ENCODE measurements at regions not wholly inside any gene's neighbourhood (a gene's known extent, or its start where the extent isn't known, plus 50 kb on each side); places are given as distances from the start of the nearest gene placed in this dataset.
A peak's percentile ranks its signal among the peaks of the same experiment; 100 is the strongest.
"Not testable (repeated sequence)": the region's sequence is repeated elsewhere in the genome, so short reads cannot be mapped to it uniquely, and the experiment has no call there.

DNA sequence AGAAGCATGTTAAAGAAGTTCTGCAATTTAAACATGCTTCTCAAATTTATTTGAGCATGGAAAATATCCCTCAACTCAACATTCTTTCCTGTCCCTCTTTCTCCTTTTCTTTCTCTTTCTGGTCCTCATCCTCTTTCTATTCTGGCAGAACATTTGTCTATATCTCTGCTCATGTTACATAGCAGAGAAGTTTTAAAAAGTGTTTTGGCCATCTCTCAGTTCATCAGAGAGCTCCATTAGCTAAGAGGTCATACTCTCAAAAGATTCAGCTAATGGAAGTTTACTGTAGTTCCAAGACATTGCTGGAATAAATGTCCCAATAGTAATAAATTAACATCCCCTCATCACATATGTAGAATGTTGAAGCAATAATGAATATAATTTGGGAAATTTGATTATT, 53.5 kb downstream of the XCL2 start:
- Mint-ChIP-seq H3K4me3 (no peak overlapping the region), H3K27ac (no peak overlapping the region), H3K4me1 (peaks cover 22% of the 10 kb centered on the region), H3K27me3 (no peaks in the 10 kb centered on the region), H3K9me3 (peaks cover 7 to 11% of the 10 kb centered on the region in 2 donors)
- ATAC-seq (no peak), DNase-seq (no peak)

DNA sequence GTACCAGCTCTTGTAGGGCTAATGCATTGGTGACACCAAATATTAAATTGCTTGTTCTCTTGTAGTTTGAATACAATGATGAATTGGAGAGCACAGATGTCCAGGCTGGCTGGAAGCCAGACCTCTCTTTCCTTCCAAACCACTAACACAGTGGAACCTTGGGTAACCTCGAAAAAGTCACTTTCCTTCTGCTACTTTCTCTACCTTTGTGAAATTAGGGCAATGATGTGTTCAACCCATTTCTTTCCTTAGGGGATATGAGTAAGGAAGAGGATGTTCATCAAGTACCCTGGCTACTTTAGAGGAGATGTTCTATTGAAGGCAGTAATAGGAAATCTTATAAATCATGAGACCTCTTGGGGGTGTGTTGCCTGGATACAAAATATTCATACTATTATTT, 55.7 kb downstream of the XCL2 start:
- Mint-ChIP-seq H3K27ac (no peak overlapping the region), H3K9me3 (peaks cover 0 to 6% of the 10 kb centered on the region in 2 donors), H3K27me3 (no peaks in the 10 kb centered on the region), H3K4me1 (peaks cover 36% of the 10 kb centered on the region), H3K4me3 (no peak overlapping the region)
- ATAC-seq (no peak), DNase-seq (no peak)

DNA sequence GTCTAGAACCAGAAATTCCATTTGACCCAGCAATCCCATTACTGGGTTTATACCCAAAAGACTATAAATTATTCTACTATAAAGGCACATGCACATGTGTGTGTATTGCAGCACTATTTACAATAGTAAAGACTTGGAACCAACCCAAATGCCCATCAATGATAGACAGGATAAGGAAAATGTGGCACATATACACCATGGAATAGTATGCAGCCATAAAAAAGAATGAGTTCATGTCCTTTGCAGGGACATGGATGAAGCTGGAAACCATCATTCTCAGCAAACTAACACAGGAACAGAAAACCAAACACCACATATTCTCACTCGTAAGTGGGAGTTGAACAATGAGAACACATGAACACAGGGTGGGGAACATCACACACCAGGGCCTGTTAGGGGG, 57.0 kb downstream of the XCL2 start:
- not testable (repeated sequence) for DNase-seq, H3K9me3 Mint-ChIP-seq, ATAC-seq, H3K27ac Mint-ChIP-seq, H3K4me3 Mint-ChIP-seq, H3K27me3 Mint-ChIP-seq
- H3K4me1 Mint-ChIP-seq = peaks cover 36% of the 10 kb centered on the region

DNA sequence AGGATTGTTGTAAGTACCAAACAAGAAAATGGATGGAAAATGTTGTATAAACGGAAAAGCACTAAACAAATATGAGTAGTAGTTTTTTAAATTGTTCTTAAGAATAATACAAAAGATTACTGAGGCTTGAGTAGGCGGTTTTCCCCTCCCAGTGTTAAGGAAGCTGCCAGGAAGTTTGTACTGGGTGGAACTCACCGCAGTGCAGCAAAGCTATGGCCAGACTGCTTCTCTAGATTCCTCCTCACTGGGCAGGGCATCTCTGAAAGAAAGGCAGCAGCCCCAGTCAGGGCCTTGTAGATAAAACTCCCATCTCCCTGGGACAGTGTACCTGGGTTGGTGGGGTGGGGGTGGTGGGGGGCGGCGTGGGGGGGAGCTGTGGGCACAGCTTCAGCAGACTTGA, 58.7 kb downstream of the XCL2 start:
- H3K9me3 Mint-ChIP-seq = peaks cover 0 to 6% of the 10 kb centered on the region in 2 donors
- DNase-seq = no peak
- no peak for ATAC-seq

DNA sequence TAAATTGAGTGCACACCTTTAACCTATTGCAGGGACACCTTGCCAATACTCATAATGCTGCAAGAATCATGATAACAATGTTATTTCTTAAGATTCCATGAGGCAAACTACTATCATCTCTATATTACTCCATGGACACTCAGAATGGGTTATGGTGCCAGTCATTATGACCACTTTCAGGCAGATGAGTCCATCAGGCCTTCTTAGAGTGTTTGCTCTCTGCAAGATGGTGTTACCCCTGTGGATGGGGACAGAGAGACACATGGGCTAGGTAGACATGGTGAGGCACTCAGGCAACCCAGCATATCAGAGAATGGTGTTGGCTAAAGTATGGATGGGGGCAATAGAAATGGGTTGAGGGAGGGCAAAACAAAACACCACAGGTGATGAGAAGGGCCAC, 59.7 kb downstream of the XCL2 start:
- ATAC-seq (peak; percentile 66), DNase-seq (no peak)
- Mint-ChIP-seq H3K27ac (no peak overlapping the region), H3K27me3 (no peaks in the 10 kb centered on the region), H3K4me3 (no peak overlapping the region), H3K9me3 (peaks cover 0 to 6% of the 10 kb centered on the region in 2 donors), H3K4me1 (peaks cover 48% of the 10 kb centered on the region)

More for the DNA sequence above, 58.7 kb downstream of the XCL2 start:
- H3K4me3 Mint-ChIP-seq = peak overlapping the region in 1 of 2 donors; percentile 31
- H3K27me3 Mint-ChIP-seq = no peaks in the 10 kb centered on the region
- peak overlapping the region in 1 of 2 donors; percentile 70 for H3K27ac Mint-ChIP-seq
- peaks cover 48% of the 10 kb centered on the region for H3K4me1 Mint-ChIP-seq

DNA sequence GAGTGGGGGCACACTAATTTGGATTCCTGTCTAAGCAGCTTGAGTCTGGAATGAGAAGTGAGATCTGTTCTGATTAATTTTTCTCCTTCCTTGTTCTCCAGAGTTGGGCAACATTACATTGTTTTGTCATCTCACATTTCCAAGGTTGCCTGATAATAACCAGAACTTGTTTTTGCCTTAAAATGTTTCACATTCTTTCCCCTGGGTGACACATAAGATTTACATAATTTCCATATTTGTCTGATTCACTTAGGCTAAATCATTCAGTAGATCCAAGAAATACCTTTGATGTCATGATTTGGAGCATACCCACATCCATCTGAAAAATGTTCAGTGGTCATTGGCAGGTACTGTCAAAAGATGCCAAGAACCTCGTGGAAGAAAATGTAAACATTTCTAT, 60.3 kb downstream of the XCL2 start:
- ATAC-seq (peak; percentile 46), DNase-seq (no peak)
- H3K27ac Mint-ChIP-seq = no peak overlapping the region
- H3K27me3 Mint-ChIP-seq = no peaks in the 10 kb centered on the region
- H3K9me3 Mint-ChIP-seq = peaks cover 0 to 6% of the 10 kb centered on the region in 2 donors
- no peak overlapping the region for H3K4me3 Mint-ChIP-seq
- H3K4me1 Mint-ChIP-seq = peaks cover 50% of the 10 kb centered on the region

DNA sequence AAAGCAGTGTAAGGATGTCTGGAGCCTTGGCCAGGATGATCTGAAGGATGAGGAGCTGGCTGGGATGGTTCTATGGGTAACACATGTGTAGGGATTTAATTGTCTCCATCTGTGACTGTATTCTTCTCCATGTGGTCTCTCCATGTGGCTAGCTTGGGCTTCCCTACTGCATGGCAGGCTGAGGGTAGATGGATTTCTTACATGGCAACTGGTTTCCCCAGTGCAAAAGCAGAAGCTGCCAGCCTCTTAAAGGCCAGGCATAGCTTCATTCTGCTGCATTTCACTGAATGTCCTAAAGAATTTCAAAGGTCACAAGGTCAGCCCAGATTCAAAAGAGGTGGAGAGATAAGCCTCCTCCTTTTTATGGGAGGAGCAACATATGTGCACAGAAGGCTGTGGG, 61.7 kb downstream of the XCL2 start:
- H3K9me3 Mint-ChIP-seq = peaks cover 0 to 6% of the 10 kb centered on the region in 2 donors
- H3K4me3 Mint-ChIP-seq = no peak overlapping the region
- ATAC-seq (no peak), DNase-seq (no peak)
- peaks cover 58% of the 10 kb centered on the region for H3K4me1 Mint-ChIP-seq
- H3K27ac Mint-ChIP-seq = no peak overlapping the region
- no peaks in the 10 kb centered on the region for H3K27me3 Mint-ChIP-seq

DNA sequence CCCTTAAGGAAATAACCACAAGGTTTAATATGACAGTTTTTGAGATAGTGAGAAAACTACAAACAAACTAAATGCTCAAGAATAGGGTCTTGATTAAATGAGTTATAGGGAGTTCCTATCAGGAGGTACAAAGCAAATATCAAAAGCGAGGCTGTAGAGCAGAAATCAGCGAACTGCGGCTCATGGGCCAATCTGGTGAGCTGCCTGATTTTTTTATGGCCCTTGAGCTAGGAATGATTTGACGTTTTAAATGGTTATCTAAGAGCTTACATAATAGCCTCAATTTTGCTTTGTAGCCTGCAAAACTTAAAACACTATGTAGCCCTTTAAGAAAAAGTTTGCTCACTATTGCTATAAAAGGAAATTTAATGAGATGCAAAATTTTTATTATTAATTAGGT, 62.2 kb downstream of the XCL2 start:
- no peak overlapping the region for H3K27ac Mint-ChIP-seq
- peaks cover 0 to 7% of the 10 kb centered on the region in 2 donors for H3K9me3 Mint-ChIP-seq

DNA sequence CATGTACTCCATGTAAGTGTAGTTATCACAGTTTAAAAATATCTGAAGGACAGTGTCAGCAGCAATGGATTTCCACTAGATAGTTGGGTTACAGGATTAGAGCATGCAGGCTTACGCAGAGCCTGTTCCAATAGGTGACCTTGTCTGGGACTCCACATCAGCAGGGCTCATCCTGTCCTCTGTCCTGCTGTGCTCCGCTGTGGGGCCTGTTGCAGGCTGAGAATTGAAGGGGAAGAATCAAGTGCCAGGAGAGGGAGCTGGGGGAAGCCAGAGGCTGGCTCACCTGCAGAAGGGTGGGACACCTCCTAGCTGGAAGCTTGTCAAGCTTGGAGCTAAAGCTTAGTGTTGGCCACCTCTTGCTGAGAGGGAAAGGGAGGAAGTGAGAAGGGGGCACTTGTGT, 62.8 kb downstream of the XCL2 start:
- ATAC-seq = no peak
- H3K9me3 Mint-ChIP-seq = peaks cover 0 to 5% of the 10 kb centered on the region in 2 donors
- H3K4me1 Mint-ChIP-seq = peaks cover 59% of the 10 kb centered on the region
- H3K4me3 Mint-ChIP-seq = no peak overlapping the region
- peak overlapping the region in 1 of 2 donors; percentile 84 for H3K27ac Mint-ChIP-seq
- H3K27me3 Mint-ChIP-seq = no peaks in the 10 kb centered on the region
- DNase-seq = no peak

More for the DNA sequence above, 62.2 kb downstream of the XCL2 start:
- H3K4me3 Mint-ChIP-seq = no peak overlapping the region
- no peak for DNase-seq
- H3K27me3 Mint-ChIP-seq = no peaks in the 10 kb centered on the region
- peaks cover 60% of the 10 kb centered on the region for H3K4me1 Mint-ChIP-seq
- ATAC-seq = no peak

DNA sequence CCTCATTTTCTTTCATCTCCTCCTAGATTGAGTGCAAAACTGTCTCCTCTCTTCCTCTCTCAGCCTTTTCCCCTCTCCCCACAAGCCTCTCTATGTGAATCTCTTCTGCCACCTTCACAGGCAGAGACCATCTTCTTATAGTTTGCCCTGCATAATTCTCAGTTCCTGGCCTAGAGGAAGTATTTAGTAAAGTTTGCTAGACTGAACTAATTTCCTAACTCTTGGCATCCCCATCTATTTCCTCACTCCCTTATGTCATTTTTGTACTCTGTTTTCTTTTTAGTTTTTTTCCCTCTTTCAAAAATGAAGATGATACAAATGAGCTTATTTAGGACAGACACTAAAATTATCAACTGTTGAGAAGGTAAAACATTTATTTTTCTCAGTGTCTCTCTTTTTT, 66.0 kb downstream of the XCL2 start:
- H3K4me3 Mint-ChIP-seq = no peak overlapping the region
- DNase-seq (no peak), ATAC-seq (no peak)
- peaks cover 32% of the 10 kb centered on the region for H3K4me1 Mint-ChIP-seq
- peaks cover 20 to 22% of the 10 kb centered on the region in 2 donors for H3K9me3 Mint-ChIP-seq
- peak overlapping the region in 1 of 2 donors; percentile 7 for H3K27ac Mint-ChIP-seq
- no peaks in the 10 kb centered on the region for H3K27me3 Mint-ChIP-seq

DNA sequence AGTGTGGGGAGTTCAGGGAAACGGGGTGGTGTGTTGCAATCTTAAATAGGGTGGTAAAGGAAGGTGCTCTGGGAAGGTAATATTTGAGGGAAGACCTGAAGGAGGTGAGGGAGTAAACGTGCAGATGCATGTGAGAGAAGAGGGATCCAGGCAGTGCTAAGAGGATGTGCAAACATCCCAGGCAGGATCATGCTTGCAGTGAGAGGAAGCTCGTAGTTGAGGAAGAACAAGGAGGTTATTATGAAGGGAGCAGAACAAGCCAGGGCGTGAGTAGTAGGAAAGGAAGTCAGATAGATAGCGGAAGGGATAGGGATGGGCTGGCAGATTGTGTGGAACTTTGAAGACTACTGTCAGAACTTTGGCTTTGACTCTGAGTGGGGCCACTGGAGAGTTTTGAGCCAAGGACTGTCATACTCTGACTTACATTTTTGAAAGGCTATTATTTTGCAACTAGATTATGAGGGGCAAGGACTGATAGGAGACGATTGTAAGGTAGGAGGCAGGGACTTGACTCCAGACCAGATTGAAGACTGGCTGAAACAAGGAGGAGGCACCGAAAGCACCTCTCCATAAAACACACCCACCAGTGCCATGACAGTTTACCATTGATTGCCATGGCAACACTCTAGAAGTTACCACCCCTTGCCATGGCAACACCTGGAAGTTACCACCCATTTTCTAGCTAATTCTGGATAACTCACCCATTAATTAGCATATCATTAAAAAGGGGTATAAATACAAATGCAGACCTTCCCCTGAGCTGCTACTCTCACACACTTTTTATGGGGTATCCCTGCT, 67.0 kb downstream of the XCL2 start:
- peaks cover 20 to 26% of the 10 kb centered on the region in 2 donors for H3K9me3 Mint-ChIP-seq
- H3K27me3 Mint-ChIP-seq = no peaks in the 10 kb centered on the region
- no peak for ATAC-seq
- H3K4me3 Mint-ChIP-seq = no peak overlapping the region
- peaks cover 32% of the 10 kb centered on the region for H3K4me1 Mint-ChIP-seq
- no peak for DNase-seq
- peak overlapping the region in 1 of 2 donors; percentile 22 for H3K27ac Mint-ChIP-seq

DNA sequence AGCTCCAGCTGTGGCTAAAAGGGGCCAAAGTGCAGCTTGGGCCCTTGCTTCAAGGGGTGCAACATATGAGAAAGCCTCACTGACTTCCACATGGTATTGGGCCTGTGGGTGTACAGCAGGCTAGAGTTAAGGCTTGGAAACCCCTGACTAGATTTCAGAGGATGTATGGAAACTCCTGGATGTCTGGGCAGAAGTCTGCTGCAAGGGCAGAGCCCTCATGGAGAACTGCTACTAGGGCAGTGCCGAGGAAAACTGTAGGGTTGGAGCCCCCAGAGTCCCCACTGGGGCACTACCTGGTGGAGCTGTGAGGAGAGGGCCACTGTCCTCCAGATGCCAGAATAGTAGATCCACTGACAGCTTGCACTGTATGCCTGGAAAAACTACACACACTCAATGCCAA, 69.5 kb downstream of the XCL2 start:
- peaks cover 39% of the 10 kb centered on the region for H3K4me1 Mint-ChIP-seq
- H3K4me3 Mint-ChIP-seq = no peak overlapping the region
- DNase-seq = no peak
- ATAC-seq = no peak
- H3K9me3 Mint-ChIP-seq = peaks cover 20 to 26% of the 10 kb centered on the region in 2 donors
- no peaks in the 10 kb centered on the region for H3K27me3 Mint-ChIP-seq
- no peak overlapping the region for H3K27ac Mint-ChIP-seq

DNA sequence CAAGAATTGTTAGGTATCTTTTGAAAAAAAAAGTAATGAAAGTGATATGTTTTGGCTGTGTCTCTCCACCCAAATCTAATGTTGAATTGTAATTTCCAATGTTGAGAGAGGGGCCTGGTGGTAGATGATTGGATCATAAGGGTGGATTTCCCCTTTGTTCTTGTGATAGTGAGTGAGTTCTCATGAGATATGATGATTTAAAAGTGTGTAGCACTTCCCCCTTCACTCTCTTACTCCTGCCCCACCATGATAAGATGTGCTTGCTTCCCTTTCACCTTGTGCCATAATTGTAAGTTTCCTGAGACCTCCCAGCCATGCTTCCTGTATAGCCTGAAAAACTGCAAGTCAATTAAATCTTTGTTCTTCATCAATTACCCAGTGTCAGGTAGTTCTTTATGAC, 70.7 kb downstream of the XCL2 start:
- no peak overlapping the region for H3K4me3 Mint-ChIP-seq
- peaks cover 20 to 26% of the 10 kb centered on the region in 2 donors for H3K9me3 Mint-ChIP-seq
- ATAC-seq = no peak
- H3K4me1 Mint-ChIP-seq = peaks cover 46% of the 10 kb centered on the region
- H3K27ac Mint-ChIP-seq = no peak overlapping the region
- H3K27me3 Mint-ChIP-seq = no peaks in the 10 kb centered on the region
- DNase-seq = no peak

DNA sequence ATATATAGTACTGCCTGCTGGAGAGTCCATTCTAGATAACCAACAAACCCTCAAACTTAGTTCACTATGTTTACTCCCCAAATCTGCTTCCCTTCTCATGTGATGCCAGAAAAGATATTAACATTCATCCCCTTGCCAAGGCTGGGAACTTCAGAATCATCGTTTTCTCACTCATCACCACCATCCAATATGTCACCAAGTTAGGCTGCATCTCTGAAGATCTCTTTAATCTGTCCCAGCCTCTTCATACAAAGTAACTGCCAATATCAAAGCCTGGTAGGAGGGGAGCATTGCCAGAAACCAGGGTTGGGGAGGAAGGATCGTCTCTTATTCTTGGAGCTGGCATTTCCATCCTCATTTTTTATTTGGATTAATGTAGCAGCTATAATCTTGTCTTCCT, 71.6 kb downstream of the XCL2 start:
- Mint-ChIP-seq H3K4me1 (peaks cover 47% of the 10 kb centered on the region), H3K4me3 (no peak overlapping the region), H3K9me3 (peaks cover 20 to 26% of the 10 kb centered on the region in 2 donors), H3K27ac (peak overlapping the region in 1 of 2 donors; percentile 60), H3K27me3 (no peaks in the 10 kb centered on the region)
- ATAC-seq (no peak), DNase-seq (no peak)

DNA sequence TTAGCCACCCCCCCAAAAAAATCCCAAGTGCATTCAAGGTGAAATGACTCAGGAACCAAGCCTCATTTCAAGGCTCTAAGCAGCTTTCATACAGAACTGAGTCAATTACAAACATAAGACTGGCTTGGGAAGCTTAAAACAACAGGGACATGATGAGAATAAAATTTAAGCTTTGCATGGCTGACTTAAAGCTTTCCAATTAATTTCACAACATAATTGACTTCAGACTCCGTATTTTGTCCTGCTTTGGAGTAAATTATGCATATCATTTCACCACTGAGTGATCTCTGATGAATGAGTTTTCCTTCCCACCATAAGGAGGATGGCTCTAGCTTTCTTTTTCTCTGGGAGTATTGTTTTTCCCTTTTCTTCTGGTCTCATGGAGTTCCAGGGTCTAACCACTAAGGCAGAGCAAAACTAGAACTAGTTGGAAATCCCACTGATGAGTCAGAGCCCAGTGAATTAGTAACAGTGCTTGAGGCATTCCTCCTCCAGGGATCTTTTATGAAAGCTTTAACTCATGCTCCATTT, 72.8 kb downstream of the XCL2 start:
- Mint-ChIP-seq H3K27me3 (no peaks in the 10 kb centered on the region), H3K27ac (no peak overlapping the region), H3K9me3 (peaks cover 15 to 26% of the 10 kb centered on the region in 2 donors), H3K4me1 (peaks cover 53% of the 10 kb centered on the region), H3K4me3 (no peak overlapping the region)
- no peak for ATAC-seq
- no peak for DNase-seq

DNA sequence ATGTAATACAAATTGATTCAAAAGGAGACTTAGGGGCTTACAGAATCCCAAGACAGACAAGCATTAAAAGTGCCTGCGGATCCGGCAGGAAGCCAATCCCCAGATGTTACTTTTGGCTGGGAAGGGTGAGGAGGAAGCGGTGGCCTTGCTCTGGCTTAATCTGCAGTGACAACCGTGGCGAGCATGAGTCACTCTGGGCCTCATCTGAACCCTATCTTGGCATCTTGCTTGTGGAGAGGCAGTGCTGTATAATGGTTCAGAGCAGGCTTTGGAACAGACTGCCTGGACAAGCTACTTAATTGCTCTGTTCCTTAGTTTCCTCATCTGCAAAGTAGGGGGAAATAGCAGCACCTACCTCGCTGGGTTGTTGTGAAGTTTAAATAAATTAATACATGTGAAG, 74.1 kb downstream of the XCL2 start:
- Mint-ChIP-seq H3K4me1 (peaks cover 64% of the 10 kb centered on the region), H3K27ac (peak overlapping the region in 1 of 2 donors; percentile 64), H3K27me3 (no peaks in the 10 kb centered on the region), H3K9me3 (peaks cover 7 to 19% of the 10 kb centered on the region in 2 donors), H3K4me3 (peak overlapping the region; percentile 4 to 27)
- ATAC-seq = peak; percentile 64
- peak; percentile 28 to 30 for DNase-seq

Measured in stimulated activated naive CD8-positive, alpha-beta T cell treated with anti-CD3 and anti-CD28 coated beads, Interleukin-15, amount 100 ng/mL, for 72 hours (primary cell).